Esophagus muscularis mucosa (tissue), 4 donors: ENCODE measurements at regions not wholly inside any gene's neighbourhood (a gene's known extent, or its start where the extent isn't known, plus 50 kb on each side); places are given as distances from the start of the nearest gene placed in this dataset.

Experiments used
- DNase-seq: peaks from one replicate; pipeline ENCODE4 v3.0.0-alpha.2; 2017; ENCODE audit errors: extremely low spot score
- H3K27ac ChIP-seq, 4 donors: fragments of 200-600 bp; sonication (generic); replicated peaks in 1 of 4; 1 replicate in 3 of 4; 2 replicates in 1 of 4; pipeline ENCODE4 v1.5.1; 2016 to 2019; ENCODE audit warnings: mild to moderate bottlenecking in 1 of 4
- H3K27me3 ChIP-seq, 4 donors: fragments of 200-600 bp; sonication (generic); one replicate each; pipeline versions ENCODE4 v1.5.1 to v1.6.0; 2016 to 2019
- H3K36me3 ChIP-seq, 4 donors: fragments of 200-600 bp; sonication (generic); one replicate each; pipeline ENCODE4 v1.5.1; 2016 to 2019
- H3K4me1 ChIP-seq, 4 donors: fragments of 200-600 bp; sonication (generic); one replicate each; pipeline ENCODE4 v1.5.1; 2016 to 2019
- H3K4me3 ChIP-seq, 4 donors: fragments of 200-600 bp; sonication (generic); 1 replicate in 2 of 4; 2 replicates in 2 of 4; pipeline ENCODE4 v1.5.1; 2016 to 2019; ENCODE audit warnings: mild to moderate bottlenecking in 4 of 4, moderate library complexity in 1 of 4
- H3K9me3 ChIP-seq, 4 donors: fragments of 200-600 bp; sonication (generic); 1 replicate in 3 of 4; 2 replicates in 1 of 4; pipeline ENCODE4 v1.5.1; 2016 to 2019
- EP300 ChIP-seq: sonication (generic); formaldehyde crosslinking; IDR thresholded peaks from one replicate; pipeline ENCODE4 v1.6.1; 2017; ENCODE audit warnings: antibody characterized with exemption
- POLR2A ChIP-seq: fragments of 450-650 bp; IDR thresholded peaks from one replicate; pipeline ENCODE4 v1.6.1; 2017; ENCODE audit warnings: antibody characterized with exemption, moderate library complexity, mild to moderate bottlenecking, low read depth
- POLR2AphosphoS5 ChIP-seq, 2 donors: sonication (generic); formaldehyde crosslinking; IDR thresholded peaks; one replicate each; pipeline ENCODE4 v1.6.1; 2017; ENCODE audit warnings: antibody characterized with exemption in 2 of 2
- WGBS: methylation state at CpG from one replicate; pipeline ENCODE4 v1.1.5; 2018; 5-methylcytosine and 5-hydroxymethylcytosine counted together
- intact Hi-C: fragments of 100-400 bp; cut with DNase I; formaldehyde crosslinking; loops from one replicate; pipeline ENCODE4 v1.15.1; 2023
- TF ChIP-seq, protein P1 (sequence below), 3 experiments: fragments of 200-600 bp in 2 of 3; fragments of 450-650 bp in 1 of 3; sonication (generic) in 2 of 3; IDR thresholded peaks; one replicate each; pipeline ENCODE4 v1.5.1; 2017 to 2019; ENCODE audit warnings: antibody characterized with exemption in 3 of 3, mild to moderate bottlenecking in 2 of 3, moderate library complexity in 1 of 3

- 82% methylated on average over 3 of the region's 3 CpGs for WGBS
- Histone ChIP-seq H3K27me3 (no peaks in the 10 kb centered on the region), H3K4me3 (no peak overlapping the region), H3K9me3 (no peaks in the 10 kb centered on the region), H3K27ac (no peak overlapping the region), H3K4me1 (no peaks in the 10 kb centered on the region), H3K36me3 (no peaks in the 10 kb centered on the region)
- DNase-seq: no peak
- intact Hi-C loops: no loop called here
- TF ChIP-seq, protein P1, sequence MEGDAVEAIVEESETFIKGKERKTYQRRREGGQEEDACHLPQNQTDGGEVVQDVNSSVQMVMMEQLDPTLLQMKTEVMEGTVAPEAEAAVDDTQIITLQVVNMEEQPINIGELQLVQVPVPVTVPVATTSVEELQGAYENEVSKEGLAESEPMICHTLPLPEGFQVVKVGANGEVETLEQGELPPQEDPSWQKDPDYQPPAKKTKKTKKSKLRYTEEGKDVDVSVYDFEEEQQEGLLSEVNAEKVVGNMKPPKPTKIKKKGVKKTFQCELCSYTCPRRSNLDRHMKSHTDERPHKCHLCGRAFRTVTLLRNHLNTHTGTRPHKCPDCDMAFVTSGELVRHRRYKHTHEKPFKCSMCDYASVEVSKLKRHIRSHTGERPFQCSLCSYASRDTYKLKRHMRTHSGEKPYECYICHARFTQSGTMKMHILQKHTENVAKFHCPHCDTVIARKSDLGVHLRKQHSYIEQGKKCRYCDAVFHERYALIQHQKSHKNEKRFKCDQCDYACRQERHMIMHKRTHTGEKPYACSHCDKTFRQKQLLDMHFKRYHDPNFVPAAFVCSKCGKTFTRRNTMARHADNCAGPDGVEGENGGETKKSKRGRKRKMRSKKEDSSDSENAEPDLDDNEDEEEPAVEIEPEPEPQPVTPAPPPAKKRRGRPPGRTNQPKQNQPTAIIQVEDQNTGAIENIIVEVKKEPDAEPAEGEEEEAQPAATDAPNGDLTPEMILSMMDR (IDR thresholded peaks at IDR 0.05): no peak
- TF ChIP-seq POLR2A: no peak
- no peak for TF ChIP-seq EP300
- TF ChIP-seq POLR2AphosphoS5 (IDR thresholded peaks at IDR 0.05): no peak
These were observed 1147.6 kb downstream of the IGSF11 start for GRCh38 chr3:117887031-117887430.

- Histone ChIP-seq H3K27ac (no peak overlapping the region), H3K9me3 (no peaks in the 10 kb centered on the region), H3K4me1 (no peaks in the 10 kb centered on the region), H3K27me3 (no peaks in the 10 kb centered on the region), H3K36me3 (no peaks in the 10 kb centered on the region), H3K4me3 (no peak overlapping the region)
- TF ChIP-seq POLR2AphosphoS5 (IDR thresholded peaks at IDR 0.05): no peak
- TF ChIP-seq, protein P1 (IDR thresholded peaks at IDR 0.05): no peak
- no peak for TF ChIP-seq EP300
- no peak for TF ChIP-seq POLR2A
- 56% methylated on average over 4 of the region's 4 CpGs for WGBS
- intact Hi-C loops: no loop called here
- DNase-seq: no peak
These were observed 1146.7 kb downstream of the IGSF11 start for GRCh38 chr3:117887901-117888300.

DNA sequence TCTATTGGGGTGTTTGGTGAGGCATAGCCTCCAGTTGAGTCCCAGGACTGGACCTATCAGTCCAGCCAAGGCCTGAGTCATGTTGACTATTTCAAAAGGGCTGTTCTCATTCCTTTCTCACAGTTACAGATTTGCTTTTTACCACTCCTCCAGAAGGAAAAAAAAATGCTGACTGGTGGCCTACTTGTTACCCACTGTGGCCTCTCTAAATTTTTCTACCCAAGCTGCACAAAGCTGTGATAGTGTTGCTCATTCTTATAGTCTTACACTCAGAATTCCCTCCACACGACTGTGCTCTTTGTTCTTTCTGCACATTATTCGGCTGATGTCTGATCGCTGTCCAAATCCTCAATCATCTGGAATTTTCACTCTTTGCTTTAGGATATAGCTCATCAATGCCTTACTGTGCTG, 1142.2 kb downstream of the IGSF11 start:
- Histone ChIP-seq H3K27me3 (no peaks in the 10 kb centered on the region), H3K9me3 (peaks cover 0 to 7% (median 3%) of the 10 kb centered on the region in 4 donors), H3K36me3 (no peaks in the 10 kb centered on the region), H3K4me3 (no peak overlapping the region), H3K27ac (no peak overlapping the region), H3K4me1 (no peaks in the 10 kb centered on the region)
- TF ChIP-seq EP300: no peak
- intact Hi-C loops: no loop called here
- DNase-seq: no peak
- WGBS: 68% methylated on average over 3 of the region's 3 CpGs

DNA sequence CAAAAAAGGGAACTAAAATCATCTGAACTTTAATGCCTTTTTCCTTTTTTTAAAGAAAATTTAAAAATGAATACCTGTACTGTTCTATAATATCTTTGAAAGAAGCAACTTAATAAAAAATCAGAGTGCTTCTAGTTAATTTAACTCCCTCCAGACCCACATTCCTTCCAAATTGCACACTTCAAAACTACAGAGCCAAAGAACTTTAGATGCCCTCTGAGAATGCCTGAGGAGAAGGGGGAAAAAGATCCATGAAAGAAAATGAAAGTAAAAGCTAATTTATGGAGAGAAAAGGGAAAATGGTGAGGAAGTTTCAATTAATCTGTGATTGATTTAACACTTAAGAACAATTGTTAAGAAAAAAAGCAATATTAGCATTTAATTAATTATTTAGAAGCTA, 1141.6 kb downstream of the IGSF11 start:
- no peak overlapping the region for H3K4me3 ChIP-seq
- no peaks in the 10 kb centered on the region for H3K36me3 ChIP-seq
- intact Hi-C loops: no loop called here
- DNase-seq: no peak
- no peak overlapping the region for H3K27ac ChIP-seq
- no peaks in the 10 kb centered on the region for H3K4me1 ChIP-seq
- peaks cover 0 to 8% (median 4%) of the 10 kb centered on the region in 4 donors for H3K9me3 ChIP-seq
- no peaks in the 10 kb centered on the region for H3K27me3 ChIP-seq
- TF ChIP-seq POLR2A (no peak), POLR2AphosphoS5 (IDR thresholded peaks at IDR 0.05) (no peak), EP300 (no peak)
- TF ChIP-seq, protein P1 (IDR thresholded peaks at IDR 0.05): no peak

DNA sequence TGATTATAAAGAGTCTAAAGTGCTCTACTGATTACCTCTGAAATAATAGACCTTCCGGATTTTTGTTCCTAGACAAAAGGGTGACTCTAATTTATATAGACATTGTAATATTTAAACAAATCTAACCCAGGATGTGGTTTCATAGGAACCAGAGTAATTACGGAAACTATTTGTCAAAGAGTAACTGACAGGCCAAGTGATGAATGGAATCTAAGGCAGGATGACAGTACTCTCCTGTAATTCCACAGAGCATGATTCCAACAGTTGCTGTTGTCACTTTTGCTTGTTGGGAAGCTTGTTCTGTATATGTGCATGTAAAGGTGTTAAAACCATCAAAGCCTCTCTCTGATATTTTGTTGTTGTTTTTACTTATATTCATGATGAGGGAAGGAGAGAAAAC, 1141.0 kb downstream of the IGSF11 start:
- Histone ChIP-seq H3K9me3 (peaks cover 0 to 8% (median 4%) of the 10 kb centered on the region in 4 donors), H3K27ac (no peak overlapping the region), H3K36me3 (no peaks in the 10 kb centered on the region), H3K4me1 (no peaks in the 10 kb centered on the region), H3K27me3 (no peaks in the 10 kb centered on the region), H3K4me3 (no peak overlapping the region)
- TF ChIP-seq POLR2AphosphoS5 (IDR thresholded peaks at IDR 0.05) (no peak), EP300 (no peak), POLR2A (no peak)
- TF ChIP-seq, protein P1 (IDR thresholded peaks at IDR 0.05): no peak
- DNase-seq: no peak
- intact Hi-C loops: no loop called here
- 67% methylated on average over 2 of the region's 2 CpGs for WGBS
